K562 (cell line): ENCODE measurements at regions not wholly inside any gene's neighbourhood (a gene's known extent, or its start where the extent isn't known, plus 50 kb on each side); places are given as distances from the start of the nearest gene placed in this dataset.

Experiments
- ARID1B ChIP-seq: fragments of 450-650 bp; IDR thresholded peaks from 2 replicates; pipeline ENCODE4 v1.6.1; 2016; ENCODE audit warnings: antibody characterized with exemption, mild to moderate bottlenecking, inconsistent platforms
- ARID3A ChIP-seq: IDR thresholded peaks from 2 replicates; pipeline ENCODE4 v1.6.1; 2012; ENCODE audit warnings: low read depth, low read length, improper control_type of control experiment, borderline replicate concordance
- FOXJ3 ChIP-seq: sonication (generic); formaldehyde crosslinking; IDR thresholded peaks from 2 replicates; pipeline ENCODE4 v1.4.0; 2020; ENCODE audit warnings: mild to moderate bottlenecking, missing genetic modification reagents
- GABPA ChIP-seq: fragments of 200-800 bp; sonication (Bioruptor generic); conservative IDR thresholded peaks from 2 replicates; pipeline ENCODE4 v1.6.1; 2016; ENCODE audit warnings: low read depth, missing genetic modification characterization, missing compliant biosample characterization
- HOXB6 ChIP-seq: fragments of 250-450 bp; sonication (Bioruptor Pico); IDR thresholded peaks from 2 replicates; pipeline ENCODE4 v1.5.1; 2022; ENCODE audit warnings: mild to moderate bottlenecking, borderline replicate concordance
- KAT8 ChIP-seq: fragments of 450-650 bp; IDR thresholded peaks from 2 replicates; pipeline ENCODE4 v1.6.1; 2016; ENCODE audit warnings: low read depth, mild to moderate bottlenecking
- POLR2AphosphoS2 ChIP-seq: IDR thresholded peaks from 2 replicates; pipeline ENCODE4 v1.6.1; 2012; ENCODE audit warnings: low read length, improper control_type of control experiment
- RBFOX2 ChIP-seq: fragments of 200-400 bp; formaldehyde crosslinking; IDR thresholded peaks from 2 replicates; pipeline ENCODE4 v1.6.1; 2017; ENCODE audit warnings: low read depth, mild to moderate bottlenecking, low read length, moderate library complexity
- SAP30 ChIP-seq: fragments of 200-600 bp; sonication (generic); IDR thresholded peaks from 2 replicates; pipeline ENCODE4 v1.6.1; 2012; ENCODE audit warnings: borderline replicate concordance, low read depth, mild to moderate bottlenecking, moderate library complexity, low read length, control low read depth, inconsistent platforms; ENCODE audit not compliant: insufficient read depth, poor library complexity, severe bottlenecking
- TAF7 ChIP-seq: fragments of 450-650 bp; IDR thresholded peaks from 2 replicates; pipeline ENCODE4 v1.6.1; 2016; ENCODE audit warnings: missing genetic modification characterization, missing compliant biosample characterization
- TOE1 ChIP-seq, 2 experiments: fragments of 450-650 bp in 1 of 2; sonication (generic) in 1 of 2; formaldehyde crosslinking in 1 of 2; IDR thresholded peaks; 2 replicates each; pipeline versions ENCODE4 v1.7.1 to v1.8.0; 2016 to 2022; ENCODE audit warnings: borderline replicate concordance in 2 of 2, mild to moderate bottlenecking in 2 of 2, antibody characterized with exemption in 1 of 2, inconsistent platforms in 1 of 2, low read depth in 1 of 2, missing genetic modification reagents in 1 of 2, moderate library complexity in 1 of 2
- ZNF431 ChIP-seq: sonication (generic); formaldehyde crosslinking; IDR thresholded peaks from 2 replicates; pipeline ENCODE4 v1.8.0; 2022; ENCODE audit warnings: mild to moderate bottlenecking, missing genetic modification reagents
- ZNF445 ChIP-seq: fragments of 250-450 bp; sonication (Bioruptor Pico); IDR thresholded peaks from 2 replicates; pipeline ENCODE4 v1.4.0; 2020; ENCODE audit warnings: low read depth, mild to moderate bottlenecking, moderate library complexity
- ZNF717 ChIP-seq: fragments of 250-450 bp; sonication (Bioruptor Pico); IDR thresholded peaks from 2 replicates; pipeline ENCODE4 v1.5.0; 2021
- TF ChIP-seq, protein P1 (sequence below): IDR thresholded peaks from 3 replicates; pipeline ENCODE4 v1.6.1; 2011; ENCODE audit warnings: borderline replicate concordance, mild to moderate bottlenecking; ENCODE audit not compliant: insufficient read length, insufficient read depth

- TF ChIP-seq, protein P1, sequence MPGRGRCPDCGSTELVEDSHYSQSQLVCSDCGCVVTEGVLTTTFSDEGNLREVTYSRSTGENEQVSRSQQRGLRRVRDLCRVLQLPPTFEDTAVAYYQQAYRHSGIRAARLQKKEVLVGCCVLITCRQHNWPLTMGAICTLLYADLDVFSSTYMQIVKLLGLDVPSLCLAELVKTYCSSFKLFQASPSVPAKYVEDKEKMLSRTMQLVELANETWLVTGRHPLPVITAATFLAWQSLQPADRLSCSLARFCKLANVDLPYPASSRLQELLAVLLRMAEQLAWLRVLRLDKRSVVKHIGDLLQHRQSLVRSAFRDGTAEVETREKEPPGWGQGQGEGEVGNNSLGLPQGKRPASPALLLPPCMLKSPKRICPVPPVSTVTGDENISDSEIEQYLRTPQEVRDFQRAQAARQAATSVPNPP, result no peak
- TF ChIP-seq HOXB6 (CRISPR knock-in tag), result no peak
- TF ChIP-seq FOXJ3, result peak; percentile 40; the same call in 1 of the 2 replicates
- no peak for TF ChIP-seq POLR2AphosphoS2
- peak; percentile 47; the same call in 1 of the 2 replicates for TF ChIP-seq ARID1B
- TF ChIP-seq SAP30, result no peak
- TF ChIP-seq TAF7 (tag), result no peak
- TF ChIP-seq ZNF445 (CRISPR knock-in tag), result no peak
- TF ChIP-seq KAT8, result no peak
- no peak for TF ChIP-seq GABPA (tag)
- no peak for TF ChIP-seq TOE1 (IDR thresholded peaks at IDR 0.05; ENCODE audit: borderline replicate concordance)
- TF ChIP-seq TOE1 (CRISPR knock-in tag; IDR thresholded peaks at IDR 0.05; ENCODE audit: borderline replicate concordance, low read depth), result no peak
- no peak for TF ChIP-seq ZNF717 (CRISPR knock-in tag)
- TF ChIP-seq ARID3A, result no peak
- no peak for TF ChIP-seq ZNF431 (CRISPR knock-in tag)
- no peak for TF ChIP-seq RBFOX2
These were observed 55.9 kb upstream of the PTGFRN start (continued) for GRCh38 chr1:116853680-116854402.
